GM12878 (cell line): ENCODE measurements at regions not wholly inside any gene's neighbourhood (a gene's known extent, or its start where the extent isn't known, plus 50 kb on each side); places are given as distances from the start of the nearest gene placed in this dataset.

ENCODE experiments used
- ATAC-seq: fragments of 200-7000 bp; cut with Tn5 transposase; 3 replicates; pipeline ENCODE4 v1.9.1; 2020; ENCODE audit warnings: mild to moderate bottlenecking, moderate library complexity
- BruUV-seq: library from RNA; stranded (reverse); fragments of 400-500 nt; replicated peaks from 2 replicates; lab custom pipeline; 2021; lab: Mats Ljungman, UMichigan
- CTCF ChIA-PET: fragments of 300-600 bp; sonication (Branson Sonifier 250); formaldehyde crosslinking; extraction: SDS; loops from one replicate; lab custom pipeline; 2021; ENCODE audit warnings: inconsistent platforms; lab: Yijun Ruan, JAX
- POLR2A ChIA-PET: fragments of 350-600 bp; formaldehyde crosslinking; extraction: SDS; loops from one replicate; lab custom pipeline; 2021; ENCODE audit warnings: inconsistent platforms; lab: Charles Lee
- RAD21 ChIA-PET: fragments of 300-600 bp; sonication (Branson Sonifier 250); formaldehyde crosslinking; loops from one replicate; lab custom pipeline; 2023; ENCODE audit warnings: antibody characterized with exemption; ENCODE audit not compliant: unreplicated experiment; lab: Charles Lee
- SMC1A ChIA-PET: fragments of 300-600 bp; sonication (Branson Sonifier 250); formaldehyde crosslinking; loops from one replicate; lab custom pipeline; 2023; ENCODE audit not compliant: unreplicated experiment, uncharacterized antibody; lab: Charles Lee
- DNase-seq: peaks from one replicate; pipeline ENCODE4 v3.0.0-alpha.2; 2011; ENCODE audit warnings: low read depth, low spot score
- FAIRE-seq: peaks from 3 replicates; lab custom pipeline; 2011; peaks lifted over from hg19 to GRCh38; lab: Jason Lieb, UNC
- H2AFZ ChIP-seq: 2 replicates; pipeline ENCODE4 v1.6.0; 2011; ENCODE audit warnings: low read depth, low read length, control low read depth; ENCODE audit not compliant: control insufficient read depth
- H3K27ac ChIP-seq: 2 replicates; pipeline ENCODE4 v1.5.1; 2011; ENCODE audit warnings: control low read depth; ENCODE audit not compliant: control insufficient read depth, insufficient read depth
- H3K27me3 ChIP-seq, 2 experiments: replicated peaks in 1 of 2; 2 replicates each; pipeline versions ENCODE4 v1.6.0 to v1.6.1; 2011; ENCODE audit warnings: low read length in 1 of 2; ENCODE audit not compliant: control insufficient read depth in 2 of 2, insufficient read depth in 2 of 2
- H3K36me3 ChIP-seq, 2 experiments: 2 replicates each; pipeline ENCODE4 v1.5.1; 2011; ENCODE audit warnings: low read length in 1 of 2; ENCODE audit not compliant: control insufficient read depth in 2 of 2, insufficient read depth in 2 of 2
- H3K4me1 ChIP-seq: 2 replicates; pipeline ENCODE4 v1.6.1; 2011; ENCODE audit warnings: mild to moderate bottlenecking, low read length, moderate library complexity, mixed read lengths; ENCODE audit not compliant: control insufficient read depth, insufficient read depth
- H3K4me2 ChIP-seq: 2 replicates; pipeline ENCODE4 v1.6.0; 2011; ENCODE audit warnings: control low read depth; ENCODE audit not compliant: control insufficient read depth, insufficient read depth
- H3K4me3 ChIP-seq: fragments of 200-600 bp; sonication (generic); 2 replicates; pipeline ENCODE4 v1.5.1; 2016
- H3K79me2 ChIP-seq: 2 replicates; pipeline ENCODE4 v1.6.0; 2011; ENCODE audit warnings: low read length; ENCODE audit not compliant: control insufficient read depth, insufficient read depth
- H3K9ac ChIP-seq: 2 replicates; pipeline ENCODE4 v1.8.0; 2011; ENCODE audit warnings: low read length, control low read depth, mixed read lengths; ENCODE audit not compliant: control insufficient read depth, insufficient read depth
- H3K9me3 ChIP-seq: replicated peaks from 3 replicates; pipeline ENCODE4 v1.5.1; 2011; ENCODE audit warnings: mild to moderate bottlenecking, low read length; ENCODE audit not compliant: control insufficient read depth, insufficient read depth
- H4K20me1 ChIP-seq: 2 replicates; pipeline ENCODE4 v1.6.0; 2011; ENCODE audit not compliant: control insufficient read depth, insufficient read depth
- FOS ChIP-seq: IDR thresholded peaks from 3 replicates; pipeline ENCODE4 v1.6.1; 2011; ENCODE audit warnings: borderline replicate concordance; ENCODE audit not compliant: insufficient read length; ENCODE audit errors: extremely low read depth
- LARP7 ChIP-seq: fragments of 450-650 bp; IDR thresholded peaks from 2 replicates; pipeline ENCODE4 v1.6.1; 2017; ENCODE audit warnings: mild to moderate bottlenecking
- PML ChIP-seq: IDR thresholded peaks from 2 replicates; pipeline ENCODE4 v1.6.1; 2012; ENCODE audit warnings: low read length, inconsistent platforms
- POLR2A ChIP-seq: IDR thresholded peaks from 2 replicates; pipeline ENCODE4 v1.6.1; 2011; ENCODE audit warnings: low read depth, mild to moderate bottlenecking, low read length
- SMARCA5 ChIP-seq: fragments of 450-650 bp; IDR thresholded peaks from 2 replicates; pipeline ENCODE4 v1.6.1; 2017; ENCODE audit warnings: mild to moderate bottlenecking
- STAT1 ChIP-seq: fragments of 450-650 bp; conservative IDR thresholded peaks from 2 replicates; pipeline ENCODE4 v1.6.1; 2014; ENCODE audit warnings: antibody characterized with exemption, mild to moderate bottlenecking
- ZNF274 ChIP-seq: IDR thresholded peaks from one replicate; pipeline ENCODE4 v1.8.0; 2011; ENCODE audit not compliant: insufficient read length, insufficient read depth
- WGBS: methylation state at CpG from one replicate; pipeline ENCODE4 v1.1.6; 2016; ENCODE audit warnings: low lambda C conversion rate; ENCODE audit not compliant: insufficient replicate concordance, insufficient coverage; ENCODE audit errors: missing lambda C conversion rate; 5-methylcytosine and 5-hydroxymethylcytosine counted together
- in situ Hi-C: fragments of 300-500 bp; cut with MboI; formaldehyde crosslinking; loops from 9 replicates; pipeline ENCODE4 v1.14.3; 2018; ENCODE audit warnings: mixed read lengths
- intact Hi-C: fragments of 100-400 bp; cut with micrococcal nuclease; formaldehyde crosslinking; loops from one replicate; pipeline ENCODE4 v1.14.2; 2022; ENCODE audit not compliant: unreplicated experiment
- TF ChIP-seq, protein P1 (sequence below), 3 experiments: IDR thresholded peaks in 2 of 3; conservative IDR thresholded peaks in 1 of 3; 2 replicates each; pipeline ENCODE4 v1.5.1; 2011; ENCODE audit warnings: low read depth in 3 of 3, low read length in 3 of 3, mild to moderate bottlenecking in 3 of 3, control low read depth in 2 of 3, moderate library complexity in 2 of 3, inconsistent platforms in 1 of 3, mixed read lengths in 1 of 3; ENCODE audit not compliant: control insufficient read depth in 2 of 3, insufficient read depth in 1 of 3; ENCODE audit errors: extremely low read depth in 1 of 3

GRCh38 chr5:170451747-170452365, 52.0 kb upstream of the KCNIP1 start:
- Histone ChIP-seq H3K79me2 (no peaks in the 10 kb centered on the region), H3K4me1 (no peaks in the 10 kb centered on the region), H3K27ac (no peak overlapping the region), H3K4me2 (no peak overlapping the region), H3K36me3 (no peaks in the 10 kb centered on the region), H3K9ac (no peak overlapping the region), H2AFZ (no peak overlapping the region), H4K20me1 (no peaks in the 10 kb centered on the region), H3K4me3 (no peak overlapping the region), H3K9me3 (no peaks in the 10 kb centered on the region; the same call in 2 of the 3 replicates), H3K27me3 (peaks cover 3% of the 10 kb centered on the region in 2 experiments; a peak in 2 of 4 replicates)
- POLR2A ChIA-PET, result no interaction called here
- SMC1A ChIA-PET, result no interaction called here
- CTCF ChIA-PET, result interaction anchor here (1.5 kb wide), 1 partner anchor 25 kb away, joined by 3 read pairs; no protein-coding TSS in a partner anchor
- TF ChIP-seq ZNF274 (no peak), LARP7 (no peak), POLR2A (no peak), FOS (no peak), SMARCA5 (no peak), PML (no peak), STAT1 (no peak)
- TF ChIP-seq, protein P1, sequence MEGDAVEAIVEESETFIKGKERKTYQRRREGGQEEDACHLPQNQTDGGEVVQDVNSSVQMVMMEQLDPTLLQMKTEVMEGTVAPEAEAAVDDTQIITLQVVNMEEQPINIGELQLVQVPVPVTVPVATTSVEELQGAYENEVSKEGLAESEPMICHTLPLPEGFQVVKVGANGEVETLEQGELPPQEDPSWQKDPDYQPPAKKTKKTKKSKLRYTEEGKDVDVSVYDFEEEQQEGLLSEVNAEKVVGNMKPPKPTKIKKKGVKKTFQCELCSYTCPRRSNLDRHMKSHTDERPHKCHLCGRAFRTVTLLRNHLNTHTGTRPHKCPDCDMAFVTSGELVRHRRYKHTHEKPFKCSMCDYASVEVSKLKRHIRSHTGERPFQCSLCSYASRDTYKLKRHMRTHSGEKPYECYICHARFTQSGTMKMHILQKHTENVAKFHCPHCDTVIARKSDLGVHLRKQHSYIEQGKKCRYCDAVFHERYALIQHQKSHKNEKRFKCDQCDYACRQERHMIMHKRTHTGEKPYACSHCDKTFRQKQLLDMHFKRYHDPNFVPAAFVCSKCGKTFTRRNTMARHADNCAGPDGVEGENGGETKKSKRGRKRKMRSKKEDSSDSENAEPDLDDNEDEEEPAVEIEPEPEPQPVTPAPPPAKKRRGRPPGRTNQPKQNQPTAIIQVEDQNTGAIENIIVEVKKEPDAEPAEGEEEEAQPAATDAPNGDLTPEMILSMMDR (IDR thresholded peaks at IDR 0.05 in 2 of 3, conservative IDR thresholded peaks at IDR 0.05 in 1 of 3; ENCODE audit: control insufficient read depth in 2 of 3, extremely low read depth in 1 of 3, insufficient read depth in 1 of 3, low read depth in 3 of 3, low read length in 3 of 3), result no peak
- no TSS peak for BruUV-seq
- ATAC-seq (no peak), FAIRE-seq (no peak), DNase-seq (no peak)
- intact Hi-C loops, result no loop called here
- in situ Hi-C loops, result no loop called here
- 40% methylated on average over 8 of the region's 8 CpGs for WGBS
- RAD21 ChIA-PET, result no interaction called here
